Central memory CD4-positive, alpha-beta T cell (primary cell): ENCODE measurements at regions not wholly inside any gene's neighbourhood (a gene's known extent, or its start where the extent isn't known, plus 50 kb on each side); places are given as distances from the start of the nearest gene placed in this dataset.
"Not testable (repeated sequence)": the region's sequence is repeated elsewhere in the genome, so short reads cannot be mapped to it uniquely, and the experiment has no call there.

Experiments
- DNase-seq: peaks from one replicate; pipeline ENCODE4 v3.0.0; 2022

DNA sequence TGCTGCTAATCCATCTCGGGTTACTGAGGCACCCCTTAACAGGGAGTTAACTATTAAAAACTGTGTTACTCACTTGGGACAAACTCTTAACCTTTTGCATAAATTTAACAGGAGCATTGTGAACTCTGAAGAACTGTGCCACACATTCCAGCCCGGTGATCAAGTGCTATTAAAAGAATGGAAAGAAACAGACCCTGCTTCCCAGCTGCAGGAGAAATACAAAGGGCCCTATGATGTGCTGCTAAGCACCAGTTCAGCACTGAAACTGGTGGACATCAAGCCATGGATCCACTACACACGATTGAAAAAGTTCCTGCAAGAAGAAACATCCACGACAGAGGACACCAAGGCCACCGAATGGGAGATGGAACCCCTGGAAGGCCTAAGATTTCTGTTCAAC is 114.7 kb upstream of the PLCL2 start:
- no peak for DNase-seq

DNA sequence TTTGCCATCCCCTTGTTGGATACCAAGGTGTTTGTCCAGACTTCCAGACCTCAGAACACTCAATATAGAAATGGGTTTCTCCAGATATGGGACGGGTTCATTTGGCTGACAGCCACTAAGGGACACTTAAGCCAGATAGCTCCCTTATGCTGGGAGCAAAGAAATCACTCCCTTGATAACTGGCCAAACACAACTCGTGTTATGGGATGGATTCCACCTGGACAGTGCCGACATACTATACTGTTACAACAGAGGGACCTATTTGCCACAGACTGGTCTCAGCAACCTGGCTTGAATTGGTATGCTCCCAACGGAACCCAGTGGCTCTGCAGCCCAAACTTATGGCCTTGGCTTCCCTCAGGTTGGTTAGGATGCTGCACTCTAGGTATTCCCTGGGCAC is 114.0 kb upstream of the PLCL2 start:
- no peak for DNase-seq

GRCh38 chr3:16773594-16773993 is 111.2 kb upstream of the PLCL2 start:
- not testable (repeated sequence) for DNase-seq

DNA sequence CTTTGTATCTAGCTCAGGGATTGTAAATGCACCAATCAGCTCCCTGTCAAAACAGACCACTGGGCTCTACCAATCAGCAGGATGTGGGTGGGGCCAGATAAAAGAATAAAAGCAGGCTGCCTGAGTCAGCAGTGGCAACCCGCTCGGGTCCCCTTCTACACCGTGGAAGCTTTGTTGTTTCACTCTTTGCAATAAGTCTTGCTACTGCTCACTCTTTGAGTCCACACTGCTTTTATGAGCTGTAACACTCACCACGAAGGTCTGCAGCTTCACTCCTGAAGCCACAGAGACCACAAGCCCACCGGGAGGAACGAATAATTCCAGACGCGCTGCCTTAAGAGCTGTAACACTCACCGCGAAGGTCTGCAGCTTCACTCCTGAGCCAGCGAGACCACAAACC is 110.2 kb upstream of the PLCL2 start:
- not testable (repeated sequence) for DNase-seq

- DNase-seq: no peak
Measured at GRCh38 chr3:16784973-16785372, 99.8 kb upstream of the PLCL2 start.

GRCh38 chr3:16785465-16785864 is 99.3 kb upstream of the PLCL2 start:
- DNase-seq: no peak

- DNase-seq: no peak
Measured at GRCh38 chr3:16788440-16789056, 96.2 kb upstream of the PLCL2 start.

GRCh38 chr3:16789344-16790120 is 95.2 kb upstream of the PLCL2 start:
- DNase-seq: no peak

GRCh38 chr3:16790432-16791400 is 94.0 kb upstream of the PLCL2 start:
- no peak for DNase-seq

GRCh38 chr3:16793321-16793720 is 91.4 kb upstream of the PLCL2 start:
- no peak for DNase-seq

DNA sequence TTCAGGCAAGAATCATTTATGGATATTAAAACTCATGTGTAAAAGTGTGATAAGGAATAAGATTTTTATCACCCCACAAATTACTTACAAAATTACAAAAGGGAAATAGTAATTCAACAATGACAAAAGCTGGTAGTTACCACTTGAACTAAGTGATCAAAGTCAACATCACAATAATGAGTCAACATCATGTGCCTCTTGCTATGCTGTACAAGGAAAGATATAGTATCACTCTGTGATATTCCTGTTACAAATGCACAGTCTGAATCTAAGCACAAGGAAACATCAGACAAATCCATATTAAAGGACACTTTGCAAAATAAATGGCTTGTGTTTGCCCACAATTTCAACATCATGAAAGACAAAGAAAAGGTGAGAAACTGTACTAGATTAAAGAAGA is 90.5 kb upstream of the PLCL2 start:
- no peak for DNase-seq

DNA sequence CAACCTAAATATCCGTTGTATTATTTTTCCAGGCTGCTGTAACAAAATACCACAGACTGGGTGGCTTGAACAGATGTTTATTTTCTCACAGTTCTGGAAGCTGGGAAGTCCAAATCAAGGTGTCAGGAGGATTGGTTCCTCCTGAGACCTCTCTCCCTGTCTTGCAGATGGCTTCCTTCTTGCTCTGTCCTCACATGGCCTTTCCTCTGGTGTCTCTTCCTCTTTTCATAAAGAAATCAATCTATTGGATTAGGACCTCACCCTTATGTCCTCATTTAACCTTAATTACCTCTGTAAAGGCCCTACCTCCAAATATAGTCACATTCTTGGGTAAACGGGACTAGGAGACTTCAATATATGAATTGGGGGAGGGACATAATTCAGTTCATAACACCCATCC is 89.2 kb upstream of the PLCL2 start:
- DNase-seq: no peak

DNA sequence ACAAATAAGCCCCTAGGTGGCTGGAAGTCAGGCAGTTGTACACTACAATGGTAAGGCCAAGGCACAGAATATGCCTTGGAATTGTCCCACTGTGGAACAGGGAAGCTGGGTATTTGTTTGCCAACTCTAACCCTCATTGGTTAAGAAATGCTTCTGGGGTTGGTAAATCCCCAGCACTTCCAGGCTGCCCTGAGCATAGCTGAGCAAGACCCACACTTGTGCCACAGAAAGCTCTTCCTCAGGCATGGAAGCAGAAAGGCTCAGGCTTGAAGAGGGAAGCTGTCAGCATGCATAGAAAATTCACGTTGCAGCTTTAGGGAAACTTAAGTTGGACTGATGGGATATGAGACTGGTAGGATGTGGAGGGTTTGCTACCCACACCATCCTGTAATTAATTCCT is 86.9 kb upstream of the PLCL2 start:
- no peak for DNase-seq

- no peak for DNase-seq
Measured at GRCh38 chr3:16798738-16799137, 86.0 kb upstream of the PLCL2 start.

DNA sequence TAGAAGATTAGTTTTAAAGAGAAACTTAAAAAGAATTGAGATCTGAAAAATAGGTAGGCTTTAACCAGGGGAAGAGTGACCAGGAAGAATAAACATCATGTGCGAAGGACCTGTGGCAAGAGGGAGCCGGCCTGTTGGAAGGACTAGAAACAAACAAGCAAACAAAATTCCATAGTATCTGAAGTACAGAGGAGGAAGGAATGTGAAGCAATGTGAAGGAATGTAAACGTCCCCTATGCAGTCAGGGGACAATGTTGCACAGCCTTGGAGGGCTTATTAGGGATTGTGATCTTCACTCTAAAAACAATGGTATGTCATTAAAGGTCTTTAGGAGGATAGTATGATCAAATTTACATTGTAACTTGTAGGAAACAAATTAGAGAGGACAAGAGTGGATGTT is 84.4 kb upstream of the PLCL2 start:
- no peak for DNase-seq

DNA sequence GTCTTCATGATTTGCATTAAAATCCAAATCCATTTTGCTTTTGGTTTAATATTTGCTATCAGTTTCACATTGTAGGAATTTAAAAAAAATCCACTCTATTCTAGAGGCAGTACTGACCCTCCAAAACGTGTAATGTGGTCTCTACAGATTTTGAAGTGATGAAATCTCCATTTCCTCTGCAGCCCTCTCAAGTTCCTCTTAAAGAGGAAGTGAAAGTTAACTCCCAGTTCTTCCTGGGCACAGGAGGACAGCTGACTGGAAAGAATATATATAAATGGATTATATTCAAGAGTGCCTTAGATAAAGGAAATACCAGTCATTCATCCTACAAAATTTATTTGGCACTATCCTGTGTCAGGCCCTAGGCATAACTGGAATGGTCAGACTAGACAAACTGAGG is 83.5 kb upstream of the PLCL2 start:
- DNase-seq: no peak

DNA sequence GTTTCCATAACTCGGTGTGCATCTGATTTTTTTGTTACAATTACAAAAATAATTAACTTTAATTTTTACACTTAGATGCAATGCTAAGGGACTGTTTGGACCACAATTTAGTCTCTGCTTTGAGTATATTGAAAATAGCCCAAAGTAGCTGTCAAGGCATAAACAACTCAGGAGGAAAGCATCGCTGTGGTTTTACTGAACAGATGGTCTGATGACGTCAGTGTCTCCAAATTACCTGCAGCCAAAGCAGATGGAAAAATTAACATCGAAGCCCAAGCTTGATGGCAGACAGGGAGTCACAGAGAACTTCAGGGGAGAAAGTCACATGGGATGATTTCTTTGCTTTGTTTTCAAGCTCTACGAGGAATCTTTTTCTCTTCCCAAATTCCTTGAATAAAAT is 83.1 kb upstream of the PLCL2 start:
- DNase-seq: no peak

DNA sequence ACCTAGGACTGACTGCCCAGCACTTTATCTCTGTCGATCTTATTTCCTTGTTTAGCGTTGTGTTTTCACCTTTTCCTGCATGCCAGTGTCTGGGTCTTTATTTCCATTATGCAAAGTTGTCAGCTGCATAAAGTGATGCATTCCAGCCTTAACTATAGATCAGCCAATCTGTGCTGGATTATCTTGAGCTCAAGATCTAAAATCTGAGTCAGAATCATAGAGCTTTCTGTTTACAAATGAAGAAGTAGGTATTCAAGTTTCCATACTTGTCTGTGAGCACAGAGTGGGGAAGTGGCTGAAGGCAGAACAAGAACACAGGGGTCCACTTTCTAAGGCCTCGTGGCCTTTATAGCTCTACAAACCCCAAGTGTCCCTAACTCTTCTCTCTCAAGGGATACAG is 82.4 kb upstream of the PLCL2 start:
- DNase-seq: no peak

DNA sequence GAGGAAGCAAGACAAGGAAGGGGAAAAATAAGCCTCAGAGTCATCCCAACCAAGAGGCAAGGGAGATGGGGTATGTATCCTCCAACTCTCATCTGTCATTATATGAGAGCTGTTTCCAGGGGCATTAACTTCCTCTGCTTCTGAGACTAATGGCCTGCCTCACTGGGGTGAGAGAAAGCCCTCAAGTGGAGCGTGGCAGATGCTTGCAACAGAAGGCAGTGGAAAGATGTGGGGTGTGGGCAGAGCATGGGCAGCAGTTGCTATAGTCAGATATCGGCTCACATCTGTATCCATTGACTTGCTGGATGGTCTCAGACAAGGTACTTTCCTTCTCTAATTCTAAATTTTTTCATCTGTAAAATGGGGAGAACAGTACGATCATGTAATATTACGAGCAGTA is 81.7 kb upstream of the PLCL2 start:
- DNase-seq: no peak

- no peak for DNase-seq
Measured at GRCh38 chr3:16807391-16807790, 77.4 kb upstream of the PLCL2 start.

DNA sequence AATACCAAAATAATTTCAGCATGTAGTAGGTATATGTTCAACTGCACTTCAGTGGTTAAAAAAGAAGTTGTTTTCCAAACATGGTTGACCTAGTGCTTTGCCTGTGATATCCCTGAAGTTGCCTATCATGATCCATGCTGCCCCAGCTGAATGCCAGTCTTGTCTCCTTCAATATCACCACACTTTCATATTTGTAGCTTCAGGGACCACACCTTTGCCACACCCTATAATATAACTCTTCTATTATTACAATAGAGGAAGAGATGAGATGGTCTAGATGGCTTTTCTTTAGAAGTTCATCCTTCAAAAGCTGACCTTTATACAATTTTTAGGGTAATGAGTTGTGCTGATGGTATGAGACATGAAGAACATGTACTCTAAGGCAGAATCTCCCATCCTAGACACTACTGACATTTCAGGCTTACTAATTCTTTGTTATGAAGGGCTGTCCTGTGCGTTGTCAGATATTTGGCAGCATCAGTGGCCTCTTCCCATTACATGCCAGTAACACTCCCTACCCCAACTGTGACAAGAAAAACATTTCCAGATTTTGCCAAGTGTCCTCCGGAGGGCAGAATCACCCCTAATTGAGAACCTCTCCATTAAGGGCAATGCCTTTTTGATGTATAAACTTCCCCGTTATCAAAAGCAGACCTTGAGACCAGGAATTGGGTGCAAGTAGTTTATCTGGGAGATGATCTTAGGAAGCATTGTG is 76.2 kb upstream of the PLCL2 start:
- DNase-seq: no peak

GRCh38 chr3:16809482-16809881 is 75.3 kb upstream of the PLCL2 start:
- DNase-seq: no peak

DNA sequence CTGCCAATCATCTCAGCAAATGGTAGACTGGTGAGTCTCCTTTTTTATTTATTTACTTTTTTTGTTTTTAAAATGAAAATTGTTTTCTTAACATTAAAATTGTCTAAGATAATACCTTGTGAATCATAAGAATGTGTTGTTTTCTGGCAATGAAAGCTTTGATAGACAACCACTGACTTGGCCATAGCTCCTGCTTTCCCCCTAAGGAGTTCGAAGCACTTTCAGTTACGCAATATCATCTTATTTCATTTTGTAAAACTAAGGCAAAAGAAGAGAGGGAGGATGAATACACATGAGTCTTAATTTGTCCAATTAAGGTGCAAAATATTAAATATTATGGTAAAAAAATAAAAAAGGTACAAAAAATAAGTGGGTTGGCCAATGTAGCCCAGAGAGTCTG is 74.8 kb upstream of the PLCL2 start:
- no peak for DNase-seq
